HEK293 (cell line): ENCODE measurements at regions not wholly inside any gene's neighbourhood (a gene's known extent, or its start where the extent isn't known, plus 50 kb on each side); places are given as distances from the start of the nearest gene placed in this dataset.

ENCODE experiments used
- CTCF ChIA-PET: fragments of 350-600 bp; formaldehyde crosslinking; extraction: SDS; loops from one replicate; lab custom pipeline; 2021; ENCODE audit warnings: antibody characterized with exemption; lab: Yijun Ruan, JAX
- POLR2A ChIA-PET: fragments of 300-600 bp; formaldehyde crosslinking; extraction: SDS; loops from one replicate; lab custom pipeline; 2020; ENCODE audit warnings: antibody characterized with exemption, inconsistent platforms; lab: Yijun Ruan, JAX
- H3K27ac ChIP-seq: fragments of 200-500 bp; sonication (Bioruptor generic); 2 replicates; pipeline ENCODE4 v1.5.1; 2014; ENCODE audit warnings: low read depth, low read length, control low read depth, inconsistent platforms; ENCODE audit errors: extremely low read depth
- H3K36me3 ChIP-seq, 2 experiments: fragments of 200-500 bp in 1 of 2; sonication (Bioruptor generic) in 1 of 2; 1 replicate in 1 of 2; 2 replicates in 1 of 2; pipeline ENCODE4 v1.5.1; 2014 to 2017; ENCODE audit warnings: inconsistent platforms in 2 of 2, low read length in 2 of 2; ENCODE audit not compliant: control insufficient read depth in 2 of 2, insufficient read depth in 1 of 2
- H3K4me1 ChIP-seq: fragments of 200-500 bp; sonication (Bioruptor generic); 2 replicates; pipeline ENCODE4 v1.5.1; 2014; ENCODE audit warnings: mild to moderate bottlenecking, low read length, inconsistent platforms; ENCODE audit not compliant: control insufficient read depth, insufficient read depth
- H3K4me3 ChIP-seq: 2 replicates; pipeline ENCODE4 v1.5.1; 2011; ENCODE audit warnings: low read depth, mild to moderate bottlenecking, control low read depth, low read length, moderate library complexity
- H3K9me3 ChIP-seq: fragments of 200-500 bp; sonication (Bioruptor generic); 2 replicates; pipeline ENCODE4 v1.5.1; 2014; ENCODE audit warnings: low read depth, low read length, inconsistent platforms; ENCODE audit not compliant: control insufficient read depth, insufficient read depth
- ZBTB7A ChIP-seq: fragments of 450-650 bp; formaldehyde crosslinking; IDR thresholded peaks from 2 replicates; pipeline ENCODE4 v1.5.1; 2016; ENCODE audit warnings: low read depth, missing biosample characterization, missing genetic modification characterization
- ZBTB8A ChIP-seq: fragments of 450-650 bp; formaldehyde crosslinking; IDR thresholded peaks from 2 replicates; pipeline ENCODE4 v1.5.1; 2016; ENCODE audit warnings: missing biosample characterization, missing genetic modification characterization
- ZNF146 ChIP-seq: fragments of 450-650 bp; formaldehyde crosslinking; IDR thresholded peaks from 2 replicates; pipeline ENCODE4 v1.5.1; 2016; ENCODE audit warnings: missing biosample characterization, missing genetic modification characterization
- ZNF174 ChIP-seq: fragments of 450-650 bp; formaldehyde crosslinking; IDR thresholded peaks from 2 replicates; pipeline ENCODE4 v1.5.0; 2017; ENCODE audit warnings: missing biosample characterization, mild to moderate bottlenecking, missing genetic modification characterization
- ZNF202 ChIP-seq: fragments of 450-650 bp; formaldehyde crosslinking; IDR thresholded peaks from 2 replicates; pipeline ENCODE4 v1.5.1; 2016; ENCODE audit warnings: missing biosample characterization, missing genetic modification characterization, borderline replicate concordance
- ZNF266 ChIP-seq: fragments of 450-650 bp; formaldehyde crosslinking; IDR thresholded peaks from 2 replicates; pipeline ENCODE4 v1.5.1; 2016; ENCODE audit warnings: missing biosample characterization, missing genetic modification characterization, low read depth
- ZNF311 ChIP-seq: fragments of 450-650 bp; formaldehyde crosslinking; IDR thresholded peaks from 2 replicates; pipeline ENCODE4 v1.5.1; 2017; ENCODE audit warnings: missing biosample characterization, missing genetic modification characterization, borderline replicate concordance
- ZNF404 ChIP-seq: fragments of 450-650 bp; formaldehyde crosslinking; IDR thresholded peaks from 2 replicates; pipeline ENCODE4 v1.5.1; 2017; ENCODE audit warnings: missing biosample characterization, missing genetic modification characterization
- TF ChIP-seq, protein P1 (sequence below): fragments of 450-650 bp; formaldehyde crosslinking; IDR thresholded peaks from 2 replicates; pipeline ENCODE4 v1.5.1; 2016; ENCODE audit warnings: missing biosample characterization, missing genetic modification characterization
- TF ChIP-seq, protein P2 (sequence below): fragments of 450-650 bp; formaldehyde crosslinking; conservative IDR thresholded peaks from 2 replicates; pipeline ENCODE4 v1.5.1; 2016; ENCODE audit warnings: low read depth, missing biosample characterization, missing genetic modification characterization
- TF ChIP-seq, protein P3 (sequence below): fragments of 450-650 bp; formaldehyde crosslinking; IDR thresholded peaks from 2 replicates; pipeline ENCODE4 v1.5.1; 2017; ENCODE audit warnings: missing biosample characterization, mild to moderate bottlenecking, missing genetic modification characterization, moderate library complexity
- TF ChIP-seq, protein P4 (sequence below): fragments of 450-650 bp; formaldehyde crosslinking; IDR thresholded peaks from 2 replicates; pipeline ENCODE4 v1.5.1; 2016; ENCODE audit warnings: missing biosample characterization, missing genetic modification characterization

DNA sequence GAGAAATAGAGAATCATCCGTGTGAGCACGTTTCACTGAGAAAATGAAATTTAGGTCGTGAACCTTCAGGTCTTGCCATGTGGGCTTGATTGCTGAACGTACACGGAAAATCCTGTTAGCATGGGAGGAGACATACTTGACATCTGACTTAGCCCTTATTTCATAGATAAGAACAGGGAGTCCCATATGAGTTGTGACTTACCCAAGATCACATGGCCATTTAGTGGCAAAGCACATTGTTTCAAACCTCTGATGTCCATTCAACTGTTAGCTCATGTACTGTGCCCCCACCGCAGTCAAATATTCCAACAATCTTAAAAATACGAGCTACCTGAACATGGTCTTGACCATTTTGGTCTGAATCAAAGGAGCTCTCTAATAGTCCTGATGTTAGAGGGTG is 411.2 kb upstream of the FZD8 start:
- Histone ChIP-seq H3K4me1 (no peaks in the 10 kb centered on the region), H3K9me3 (no peaks in the 10 kb centered on the region), H3K4me3 (no peak overlapping the region), H3K27ac (no peak overlapping the region), H3K36me3 (no peaks in the 10 kb centered on the region)
- TF ChIP-seq, protein P1, sequence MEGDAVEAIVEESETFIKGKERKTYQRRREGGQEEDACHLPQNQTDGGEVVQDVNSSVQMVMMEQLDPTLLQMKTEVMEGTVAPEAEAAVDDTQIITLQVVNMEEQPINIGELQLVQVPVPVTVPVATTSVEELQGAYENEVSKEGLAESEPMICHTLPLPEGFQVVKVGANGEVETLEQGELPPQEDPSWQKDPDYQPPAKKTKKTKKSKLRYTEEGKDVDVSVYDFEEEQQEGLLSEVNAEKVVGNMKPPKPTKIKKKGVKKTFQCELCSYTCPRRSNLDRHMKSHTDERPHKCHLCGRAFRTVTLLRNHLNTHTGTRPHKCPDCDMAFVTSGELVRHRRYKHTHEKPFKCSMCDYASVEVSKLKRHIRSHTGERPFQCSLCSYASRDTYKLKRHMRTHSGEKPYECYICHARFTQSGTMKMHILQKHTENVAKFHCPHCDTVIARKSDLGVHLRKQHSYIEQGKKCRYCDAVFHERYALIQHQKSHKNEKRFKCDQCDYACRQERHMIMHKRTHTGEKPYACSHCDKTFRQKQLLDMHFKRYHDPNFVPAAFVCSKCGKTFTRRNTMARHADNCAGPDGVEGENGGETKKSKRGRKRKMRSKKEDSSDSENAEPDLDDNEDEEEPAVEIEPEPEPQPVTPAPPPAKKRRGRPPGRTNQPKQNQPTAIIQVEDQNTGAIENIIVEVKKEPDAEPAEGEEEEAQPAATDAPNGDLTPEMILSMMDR (tag by site-specific recombination): no peak
- no peak for TF ChIP-seq ZNF404 (tag by site-specific recombination)
- POLR2A ChIA-PET: no interaction called here
- CTCF ChIA-PET: no interaction called here

DNA sequence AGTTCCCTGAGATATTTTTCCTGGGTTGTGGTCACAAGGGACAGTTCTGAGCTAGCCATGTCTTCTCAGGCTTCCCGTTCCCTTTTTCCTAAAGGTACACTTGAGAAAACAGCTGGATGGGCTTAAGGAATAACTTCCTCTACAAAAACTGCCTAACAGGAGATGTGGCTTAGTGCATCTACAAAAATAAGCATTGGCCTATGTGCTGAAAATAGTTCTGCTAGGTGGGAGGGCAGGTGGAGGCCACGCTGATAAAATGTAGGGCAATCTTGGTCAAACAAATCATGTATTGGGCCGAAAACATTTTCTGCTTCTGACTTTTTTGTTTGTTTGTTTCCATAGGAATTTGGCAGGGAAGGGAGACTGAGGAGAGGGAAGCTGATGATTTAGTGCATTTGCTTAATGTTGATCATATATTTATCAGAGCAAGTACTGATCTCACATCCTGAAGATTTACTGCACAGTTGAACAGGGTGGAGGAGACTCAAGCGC is 409.4 kb upstream of the FZD8 start:
- no peak overlapping the region for H3K4me3 ChIP-seq
- no peak overlapping the region for H3K27ac ChIP-seq
- no peaks in the 10 kb centered on the region for H3K4me1 ChIP-seq
- CTCF ChIA-PET: no interaction called here
- H3K9me3 ChIP-seq: no peaks in the 10 kb centered on the region
- no peaks in the 10 kb centered on the region for H3K36me3 ChIP-seq
- TF ChIP-seq ZNF174 (tag by site-specific recombination) (no peak), ZNF202 (tag by site-specific recombination) (no peak), ZNF146 (tag by site-specific recombination) (no peak), ZBTB7A (tag by site-specific recombination) (no peak), ZBTB8A (tag by site-specific recombination) (no peak), ZNF311 (tag by site-specific recombination) (no peak), ZNF266 (no peak)
- TF ChIP-seq, protein P2, sequence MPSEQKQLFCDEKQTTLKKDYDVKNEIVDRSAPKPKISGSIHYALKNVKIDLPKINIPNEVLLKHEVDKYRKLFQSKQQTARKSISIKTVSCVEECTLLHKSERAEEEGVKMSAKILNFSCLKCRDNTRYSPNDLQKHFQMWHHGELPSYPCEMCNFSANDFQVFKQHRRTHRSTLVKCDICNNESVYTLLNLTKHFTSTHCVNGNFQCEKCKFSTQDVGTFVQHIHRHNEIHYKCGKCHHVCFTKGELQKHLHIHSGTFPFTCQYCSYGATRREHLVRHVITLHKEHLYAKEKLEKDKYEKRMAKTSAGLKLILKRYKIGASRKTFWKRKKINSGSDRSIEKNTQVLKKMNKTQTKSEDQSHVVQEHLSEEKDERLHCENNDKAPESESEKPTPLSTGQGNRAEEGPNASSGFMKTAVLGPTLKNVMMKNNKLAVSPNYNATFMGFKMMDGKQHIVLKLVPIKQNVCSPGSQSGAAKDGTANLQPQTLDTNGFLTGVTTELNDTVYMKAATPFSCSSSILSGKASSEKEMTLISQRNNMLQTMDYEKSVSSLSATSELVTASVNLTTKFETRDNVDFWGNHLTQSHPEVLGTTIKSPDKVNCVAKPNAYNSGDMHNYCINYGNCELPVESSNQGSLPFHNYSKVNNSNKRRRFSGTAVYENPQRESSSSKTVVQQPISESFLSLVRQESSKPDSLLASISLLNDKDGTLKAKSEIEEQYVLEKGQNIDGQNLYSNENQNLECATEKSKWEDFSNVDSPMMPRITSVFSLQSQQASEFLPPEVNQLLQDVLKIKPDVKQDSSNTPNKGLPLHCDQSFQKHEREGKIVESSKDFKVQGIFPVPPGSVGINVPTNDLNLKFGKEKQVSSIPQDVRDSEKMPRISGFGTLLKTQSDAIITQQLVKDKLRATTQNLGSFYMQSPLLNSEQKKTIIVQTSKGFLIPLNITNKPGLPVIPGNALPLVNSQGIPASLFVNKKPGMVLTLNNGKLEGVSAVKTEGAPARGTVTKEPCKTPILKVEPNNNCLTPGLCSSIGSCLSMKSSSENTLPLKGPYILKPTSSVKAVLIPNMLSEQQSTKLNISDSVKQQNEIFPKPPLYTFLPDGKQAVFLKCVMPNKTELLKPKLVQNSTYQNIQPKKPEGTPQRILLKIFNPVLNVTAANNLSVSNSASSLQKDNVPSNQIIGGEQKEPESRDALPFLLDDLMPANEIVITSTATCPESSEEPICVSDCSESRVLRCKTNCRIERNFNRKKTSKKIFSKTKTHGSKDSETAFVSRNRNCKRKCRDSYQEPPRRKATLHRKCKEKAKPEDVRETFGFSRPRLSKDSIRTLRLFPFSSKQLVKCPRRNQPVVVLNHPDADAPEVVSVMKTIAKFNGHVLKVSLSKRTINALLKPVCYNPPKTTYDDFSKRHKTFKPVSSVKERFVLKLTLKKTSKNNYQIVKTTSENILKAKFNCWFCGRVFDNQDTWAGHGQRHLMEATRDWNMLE (tag by site-specific recombination): no peak
- TF ChIP-seq, protein P3, sequence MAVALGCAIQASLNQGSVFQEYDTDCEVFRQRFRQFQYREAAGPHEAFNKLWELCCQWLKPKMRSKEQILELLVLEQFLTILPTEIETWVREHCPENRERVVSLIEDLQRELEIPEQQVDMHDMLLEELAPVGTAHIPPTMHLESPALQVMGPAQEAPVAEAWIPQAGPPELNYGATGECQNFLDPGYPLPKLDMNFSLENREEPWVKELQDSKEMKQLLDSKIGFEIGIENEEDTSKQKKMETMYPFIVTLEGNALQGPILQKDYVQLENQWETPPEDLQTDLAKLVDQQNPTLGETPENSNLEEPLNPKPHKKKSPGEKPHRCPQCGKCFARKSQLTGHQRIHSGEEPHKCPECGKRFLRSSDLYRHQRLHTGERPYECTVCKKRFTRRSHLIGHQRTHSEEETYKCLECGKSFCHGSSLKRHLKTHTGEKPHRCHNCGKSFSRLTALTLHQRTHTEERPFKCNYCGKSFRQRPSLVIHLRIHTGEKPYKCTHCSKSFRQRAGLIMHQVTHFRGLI: no peak
- TF ChIP-seq, protein P4, sequence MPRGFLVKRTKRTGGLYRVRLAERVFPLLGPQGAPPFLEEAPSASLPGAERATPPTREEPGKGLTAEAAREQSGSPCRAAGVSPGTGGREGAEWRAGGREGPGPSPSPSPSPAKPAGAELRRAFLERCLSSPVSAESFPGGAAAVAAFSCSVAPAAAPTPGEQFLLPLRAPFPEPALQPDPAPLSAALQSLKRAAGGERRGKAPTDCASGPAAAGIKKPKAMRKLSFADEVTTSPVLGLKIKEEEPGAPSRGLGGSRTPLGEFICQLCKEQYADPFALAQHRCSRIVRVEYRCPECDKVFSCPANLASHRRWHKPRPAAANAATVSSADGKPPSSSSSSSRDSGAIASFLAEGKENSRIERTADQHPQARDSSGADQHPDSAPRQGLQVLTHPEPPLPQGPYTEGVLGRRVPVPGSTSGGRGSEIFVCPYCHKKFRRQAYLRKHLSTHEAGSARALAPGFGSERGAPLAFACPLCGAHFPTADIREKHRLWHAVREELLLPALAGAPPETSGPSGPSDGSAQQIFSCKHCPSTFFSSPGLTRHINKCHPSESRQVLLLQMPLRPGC (tag by site-specific recombination): no peak
- POLR2A ChIA-PET: no interaction called here
